ENCODE measurements at regions not wholly inside any gene's neighbourhood (a gene's known extent, or its start where the extent isn't known, plus 50 kb on each side); places are given as distances from the start of the nearest gene placed in this dataset.

DNA sequence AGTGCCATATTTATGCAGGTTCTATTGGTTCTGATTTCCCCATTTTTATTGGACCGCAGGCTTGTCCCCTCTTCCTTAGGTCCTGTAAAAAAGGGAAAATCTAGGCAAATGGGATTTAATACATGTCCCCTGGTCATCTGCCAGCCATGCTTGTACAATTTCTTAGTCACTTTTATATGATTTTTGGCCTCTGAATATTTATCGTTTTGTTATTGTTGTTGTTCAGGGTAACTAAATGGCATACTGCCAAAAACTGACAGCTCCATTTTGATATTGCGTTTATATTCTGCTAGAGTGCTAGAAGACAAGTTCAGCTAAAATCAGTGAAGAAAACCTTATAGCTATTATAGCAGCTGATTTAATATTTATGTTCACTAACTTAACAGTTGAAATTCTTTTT is 770.2 kb upstream of the FAM174A start:
- TF ChIP-seq, protein P1, sequence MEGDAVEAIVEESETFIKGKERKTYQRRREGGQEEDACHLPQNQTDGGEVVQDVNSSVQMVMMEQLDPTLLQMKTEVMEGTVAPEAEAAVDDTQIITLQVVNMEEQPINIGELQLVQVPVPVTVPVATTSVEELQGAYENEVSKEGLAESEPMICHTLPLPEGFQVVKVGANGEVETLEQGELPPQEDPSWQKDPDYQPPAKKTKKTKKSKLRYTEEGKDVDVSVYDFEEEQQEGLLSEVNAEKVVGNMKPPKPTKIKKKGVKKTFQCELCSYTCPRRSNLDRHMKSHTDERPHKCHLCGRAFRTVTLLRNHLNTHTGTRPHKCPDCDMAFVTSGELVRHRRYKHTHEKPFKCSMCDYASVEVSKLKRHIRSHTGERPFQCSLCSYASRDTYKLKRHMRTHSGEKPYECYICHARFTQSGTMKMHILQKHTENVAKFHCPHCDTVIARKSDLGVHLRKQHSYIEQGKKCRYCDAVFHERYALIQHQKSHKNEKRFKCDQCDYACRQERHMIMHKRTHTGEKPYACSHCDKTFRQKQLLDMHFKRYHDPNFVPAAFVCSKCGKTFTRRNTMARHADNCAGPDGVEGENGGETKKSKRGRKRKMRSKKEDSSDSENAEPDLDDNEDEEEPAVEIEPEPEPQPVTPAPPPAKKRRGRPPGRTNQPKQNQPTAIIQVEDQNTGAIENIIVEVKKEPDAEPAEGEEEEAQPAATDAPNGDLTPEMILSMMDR (IDR thresholded peaks at IDR 0.05): no peak
- TF ChIP-seq POLR2A (IDR thresholded peaks at IDR 0.05): no peak

All from esophagus squamous epithelium (tissue), 4 donors.